Testis (tissue), 2 donors: ENCODE measurements at regions not wholly inside any gene's neighbourhood (a gene's known extent, or its start where the extent isn't known, plus 50 kb on each side); places are given as distances from the start of the nearest gene placed in this dataset.

Experiments used
- POLR2A ChIP-seq: fragments of 450-650 bp; IDR thresholded peaks from one replicate; pipeline ENCODE4 v1.6.1; 2017; ENCODE audit warnings: antibody characterized with exemption, mild to moderate bottlenecking, moderate library complexity
- TF ChIP-seq, protein P1 (sequence below), 3 experiments: fragments of 450-650 bp in 2 of 3; fragments of 200-600 bp in 1 of 3; sonication (generic) in 1 of 3; IDR thresholded peaks; one replicate each; pipeline ENCODE4 v1.5.1; 2016 to 2019; ENCODE audit warnings: antibody characterized with exemption in 3 of 3, mild to moderate bottlenecking in 2 of 3, moderate library complexity in 1 of 3

GRCh38 chr11:11211186-11211585 is 141.9 kb downstream of the CSNK2A3 start:
- TF ChIP-seq, protein P1, sequence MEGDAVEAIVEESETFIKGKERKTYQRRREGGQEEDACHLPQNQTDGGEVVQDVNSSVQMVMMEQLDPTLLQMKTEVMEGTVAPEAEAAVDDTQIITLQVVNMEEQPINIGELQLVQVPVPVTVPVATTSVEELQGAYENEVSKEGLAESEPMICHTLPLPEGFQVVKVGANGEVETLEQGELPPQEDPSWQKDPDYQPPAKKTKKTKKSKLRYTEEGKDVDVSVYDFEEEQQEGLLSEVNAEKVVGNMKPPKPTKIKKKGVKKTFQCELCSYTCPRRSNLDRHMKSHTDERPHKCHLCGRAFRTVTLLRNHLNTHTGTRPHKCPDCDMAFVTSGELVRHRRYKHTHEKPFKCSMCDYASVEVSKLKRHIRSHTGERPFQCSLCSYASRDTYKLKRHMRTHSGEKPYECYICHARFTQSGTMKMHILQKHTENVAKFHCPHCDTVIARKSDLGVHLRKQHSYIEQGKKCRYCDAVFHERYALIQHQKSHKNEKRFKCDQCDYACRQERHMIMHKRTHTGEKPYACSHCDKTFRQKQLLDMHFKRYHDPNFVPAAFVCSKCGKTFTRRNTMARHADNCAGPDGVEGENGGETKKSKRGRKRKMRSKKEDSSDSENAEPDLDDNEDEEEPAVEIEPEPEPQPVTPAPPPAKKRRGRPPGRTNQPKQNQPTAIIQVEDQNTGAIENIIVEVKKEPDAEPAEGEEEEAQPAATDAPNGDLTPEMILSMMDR (IDR thresholded peaks at IDR 0.05) = no peak
- no peak for TF ChIP-seq POLR2A
